Mesothelial cell of epicardium (in vitro differentiated cells): ENCODE measurements at regions not wholly inside any gene's neighbourhood (a gene's known extent, or its start where the extent isn't known, plus 50 kb on each side); places are given as distances from the start of the nearest gene placed in this dataset.
"Not testable (repeated sequence)": the region's sequence is repeated elsewhere in the genome, so short reads cannot be mapped to it uniquely, and the experiment has no call there.

Experiments
- DNase-seq, 2 experiments: peaks; one replicate each; pipeline ENCODE4 v3.0.0; 2021; ENCODE audit warnings: low spot score in 2 of 2; ENCODE audit not compliant: unreplicated experiment in 2 of 2
- H3K27ac Mint-ChIP-seq: 2 replicates; pipeline ENCODE4 v1.8.0; 2021; ENCODE audit warnings: mixed read lengths
- H3K27me3 Mint-ChIP-seq: 2 replicates; pipeline ENCODE4 v1.8.0; 2021; ENCODE audit warnings: low read depth, mixed read lengths
- H3K36me3 Mint-ChIP-seq: 2 replicates; pipeline ENCODE4 v1.8.0; 2021; ENCODE audit warnings: mixed read lengths
- H3K4me1 Mint-ChIP-seq: 2 replicates; pipeline ENCODE4 v1.8.0; 2021; ENCODE audit warnings: mixed read lengths
- H3K4me3 Mint-ChIP-seq: 2 replicates; pipeline ENCODE4 v1.8.0; 2021; ENCODE audit warnings: mild to moderate bottlenecking, moderate library complexity, mixed read lengths
- H3K9me3 Mint-ChIP-seq: 2 replicates; pipeline ENCODE4 v1.8.0; 2021; ENCODE audit warnings: mixed read lengths
- CTCF ChIP-seq: fragments of 200-600 bp; sonication (generic); IDR thresholded peaks from one replicate; pipeline ENCODE4 v1.5.0; 2021; ENCODE audit warnings: antibody characterized with exemption; ENCODE audit not compliant: unreplicated experiment

DNA sequence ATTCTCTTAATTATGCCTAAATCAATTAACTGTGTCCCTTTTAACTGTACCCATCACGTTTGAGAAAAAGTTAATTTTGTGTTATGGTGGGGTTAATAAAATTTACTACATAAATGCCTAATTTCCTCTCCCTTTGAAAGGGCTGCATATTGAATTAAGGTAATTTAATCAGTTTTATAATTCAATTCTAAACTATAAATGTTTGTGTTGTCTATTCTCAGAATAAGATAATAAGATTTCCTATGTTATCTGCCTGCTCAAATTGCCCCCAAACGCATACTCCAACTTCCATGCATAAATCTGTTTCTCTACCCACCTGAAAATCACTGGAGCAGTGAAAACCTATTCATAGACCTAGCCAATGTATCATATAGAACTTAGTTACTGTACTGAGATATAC lies 1716.1 kb downstream of the SI start:
- Mint-ChIP-seq H3K27ac (no peak overlapping the region), H3K4me3 (no peak overlapping the region), H3K4me1 (no peaks in the 10 kb centered on the region), H3K9me3 (peaks cover 5% of the 10 kb centered on the region), H3K27me3 (no peaks in the 10 kb centered on the region), H3K36me3 (no peaks in the 10 kb centered on the region)
- no peak for DNase-seq
- no peak for TF ChIP-seq CTCF

DNA sequence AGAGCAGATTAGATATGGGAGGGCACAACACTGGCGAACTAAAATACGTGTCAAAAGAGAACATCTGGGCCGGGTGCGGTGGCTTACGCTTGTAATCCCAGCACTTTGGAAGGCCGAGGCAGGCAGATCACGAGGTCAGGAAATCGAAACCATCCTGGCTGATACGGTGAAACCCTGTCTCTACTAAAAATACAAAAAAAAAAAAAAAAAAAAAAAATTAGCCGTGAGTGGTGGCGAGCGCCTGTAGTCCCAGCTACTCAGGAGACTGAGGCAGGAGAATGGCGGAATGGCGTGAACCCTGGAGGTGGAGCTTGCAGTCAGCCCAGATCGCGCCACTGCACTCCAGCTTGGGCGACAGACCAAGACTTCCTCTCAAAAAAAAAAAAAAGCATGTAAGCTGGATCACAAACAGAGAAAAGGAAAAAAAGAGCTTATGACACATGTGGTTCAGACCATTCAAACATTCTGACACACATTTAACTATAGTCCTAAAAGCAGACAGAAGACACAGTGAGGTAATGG lies 1716.9 kb downstream of the SI start:
- not testable (repeated sequence) for H3K4me3 Mint-ChIP-seq, H3K27ac Mint-ChIP-seq, H3K4me1 Mint-ChIP-seq, H3K27me3 Mint-ChIP-seq, H3K9me3 Mint-ChIP-seq, DNase-seq, H3K36me3 Mint-ChIP-seq

- Mint-ChIP-seq H3K36me3 (no peaks in the 10 kb centered on the region), H3K9me3 (peaks cover 6% of the 10 kb centered on the region), H3K27ac (no peak overlapping the region), H3K27me3 (no peaks in the 10 kb centered on the region), H3K4me1 (no peaks in the 10 kb centered on the region), H3K4me3 (no peak overlapping the region)
- no peak for TF ChIP-seq CTCF
- DNase-seq: no peak
Measured at GRCh38 chr3:163347944-163348343, 1730.4 kb downstream of the SI start.

DNA sequence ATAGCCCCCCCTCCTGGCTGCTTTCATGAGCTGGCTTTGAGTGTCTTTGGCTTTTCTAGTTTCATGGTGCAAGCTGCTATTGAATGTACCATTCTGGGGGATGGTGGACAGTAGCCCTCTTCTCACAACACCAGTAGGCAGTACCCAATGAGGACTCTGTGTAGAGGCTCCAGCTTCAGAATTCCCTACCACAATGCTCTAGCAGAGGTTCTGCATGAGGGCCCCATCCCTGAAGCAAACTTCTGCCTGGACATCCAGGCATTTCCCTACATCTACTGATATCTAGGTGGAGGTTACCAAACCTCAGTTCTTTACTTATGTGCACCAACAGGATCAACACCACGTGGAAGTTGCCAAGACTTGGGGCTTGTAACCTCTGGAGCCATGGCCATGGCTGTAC lies 1742.9 kb downstream of the SI start:
- no peak overlapping the region for H3K27ac Mint-ChIP-seq
- no peak for DNase-seq
- no peaks in the 10 kb centered on the region for H3K4me1 Mint-ChIP-seq
- H3K27me3 Mint-ChIP-seq: no peaks in the 10 kb centered on the region
- peaks cover 3% of the 10 kb centered on the region for H3K36me3 Mint-ChIP-seq
- peaks cover 19% of the 10 kb centered on the region for H3K9me3 Mint-ChIP-seq
- TF ChIP-seq CTCF: no peak
- H3K4me3 Mint-ChIP-seq: no peak overlapping the region

DNA sequence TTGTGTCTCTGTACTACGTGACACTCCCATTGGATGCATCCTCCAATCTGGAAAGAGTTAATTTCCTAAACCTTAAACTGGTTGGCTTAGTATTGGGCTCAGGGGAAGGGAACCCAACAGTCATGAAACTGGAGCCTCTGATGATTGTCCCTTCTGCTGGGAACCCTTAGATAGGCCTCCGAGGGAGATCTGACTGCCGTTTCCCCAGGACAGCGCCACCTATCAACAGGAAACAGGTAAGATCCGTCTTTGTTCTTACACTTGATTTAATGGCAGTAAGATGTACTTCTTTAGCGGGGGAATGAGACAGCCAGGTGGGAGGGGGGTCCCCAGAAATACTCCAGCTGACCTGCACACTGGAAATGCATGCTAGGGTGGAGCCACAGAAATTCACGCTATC lies 1749.6 kb downstream of the SI start:
- no peak overlapping the region for H3K4me3 Mint-ChIP-seq
- H3K27me3 Mint-ChIP-seq: no peaks in the 10 kb centered on the region
- peaks cover 13% of the 10 kb centered on the region for H3K9me3 Mint-ChIP-seq
- no peak overlapping the region for H3K27ac Mint-ChIP-seq
- no peaks in the 10 kb centered on the region for H3K4me1 Mint-ChIP-seq
- no peaks in the 10 kb centered on the region for H3K36me3 Mint-ChIP-seq
- TF ChIP-seq CTCF: no peak
- DNase-seq: no peak

GRCh38 chr3:163327086-163327485 lies 1751.2 kb downstream of the SI start:
- H3K9me3 Mint-ChIP-seq: peaks cover 19% of the 10 kb centered on the region
- TF ChIP-seq CTCF: no peak
- H3K4me3 Mint-ChIP-seq: no peak overlapping the region
- DNase-seq: no peak
- H3K27ac Mint-ChIP-seq: no peak overlapping the region
- H3K27me3 Mint-ChIP-seq: no peaks in the 10 kb centered on the region
- H3K4me1 Mint-ChIP-seq: no peaks in the 10 kb centered on the region
- no peaks in the 10 kb centered on the region for H3K36me3 Mint-ChIP-seq
